ENCODE measurements at regions not wholly inside any gene's neighbourhood (a gene's known extent, or its start where the extent isn't known, plus 50 kb on each side); places are given as distances from the start of the nearest gene placed in this dataset.
A peak's percentile ranks its signal among the peaks of the same experiment; 100 is the strongest.

DNA sequence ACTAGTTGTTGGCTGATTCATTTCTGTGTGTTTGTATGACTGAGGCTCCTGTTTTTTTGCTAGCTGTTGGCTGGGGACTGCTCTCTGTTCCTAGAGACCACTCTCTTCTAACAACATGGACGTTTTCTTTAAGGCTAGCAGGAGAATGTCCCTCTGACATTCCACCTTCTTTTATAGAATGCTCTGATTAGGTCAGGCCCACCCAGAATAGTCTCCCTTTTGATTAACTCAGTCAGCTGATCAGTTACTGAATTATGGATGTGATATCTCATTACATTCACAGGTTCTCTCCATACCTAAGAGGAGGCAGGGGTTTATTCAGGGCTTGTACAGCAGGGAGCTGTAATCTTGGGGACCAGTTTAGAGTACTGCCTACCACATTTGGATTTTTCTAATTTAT, 175.6 kb upstream of the RHOBTB1 start:
- no peak overlapping the region for H3K4me3 ChIP-seq (ENCODE audit: insufficient read depth, low read depth, low read length)
- CTCF ChIA-PET, result no interaction called here
- H4K5ac ChIP-seq (ENCODE audit: low read depth, low read length), result no peak overlapping the region
- dilution Hi-C loops (cut with HindIII; ENCODE audit: low sequenced_read_pairs, unreplicated experiment) (no loop called here), intact Hi-C loops (cut with micrococcal nuclease) (no loop called here), in situ Hi-C loops (cut with MboI; ENCODE audit: low sequenced_read_pairs) (no loop called here)
- H4K91ac ChIP-seq (ENCODE audit: insufficient read depth, low read depth, low read length), result no peak overlapping the region
- no peak overlapping the region for H3K4me2 ChIP-seq (ENCODE audit: low read depth, low read length)
- H2BK5ac ChIP-seq (ENCODE audit: low read depth, low read length, poor library complexity, severe bottlenecking), result no peak overlapping the region
- no peak for TF ChIP-seq MXI1 (IDR thresholded peaks at IDR 0.05; ENCODE audit: borderline replicate concordance, low read depth, low read length)
- TF ChIP-seq, protein P1, sequence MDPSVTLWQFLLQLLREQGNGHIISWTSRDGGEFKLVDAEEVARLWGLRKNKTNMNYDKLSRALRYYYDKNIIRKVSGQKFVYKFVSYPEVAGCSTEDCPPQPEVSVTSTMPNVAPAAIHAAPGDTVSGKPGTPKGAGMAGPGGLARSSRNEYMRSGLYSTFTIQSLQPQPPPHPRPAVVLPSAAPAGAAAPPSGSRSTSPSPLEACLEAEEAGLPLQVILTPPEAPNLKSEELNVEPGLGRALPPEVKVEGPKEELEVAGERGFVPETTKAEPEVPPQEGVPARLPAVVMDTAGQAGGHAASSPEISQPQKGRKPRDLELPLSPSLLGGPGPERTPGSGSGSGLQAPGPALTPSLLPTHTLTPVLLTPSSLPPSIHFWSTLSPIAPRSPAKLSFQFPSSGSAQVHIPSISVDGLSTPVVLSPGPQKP (IDR thresholded peaks at IDR 0.05; ENCODE audit: borderline replicate concordance, low read depth, low read length), result no peak
- no peak for TF ChIP-seq FOS (IDR thresholded peaks at IDR 0.05; ENCODE audit: low read depth, low read length)
- TF ChIP-seq, protein P2, sequence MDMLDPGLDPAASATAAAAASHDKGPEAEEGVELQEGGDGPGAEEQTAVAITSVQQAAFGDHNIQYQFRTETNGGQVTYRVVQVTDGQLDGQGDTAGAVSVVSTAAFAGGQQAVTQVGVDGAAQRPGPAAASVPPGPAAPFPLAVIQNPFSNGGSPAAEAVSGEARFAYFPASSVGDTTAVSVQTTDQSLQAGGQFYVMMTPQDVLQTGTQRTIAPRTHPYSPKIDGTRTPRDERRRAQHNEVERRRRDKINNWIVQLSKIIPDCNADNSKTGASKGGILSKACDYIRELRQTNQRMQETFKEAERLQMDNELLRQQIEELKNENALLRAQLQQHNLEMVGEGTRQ (IDR thresholded peaks at IDR 0.05; ENCODE audit: low read depth, low read length), result no peak
- TF ChIP-seq BHLHE40 (IDR thresholded peaks at IDR 0.05; ENCODE audit: low read depth, low read length), result no peak
- TF ChIP-seq RFX5 (IDR thresholded peaks at IDR 0.05; ENCODE audit: low read depth, low read length), result no peak
- no peak for TF ChIP-seq RAD21 (IDR thresholded peaks at IDR 0.05; ENCODE audit: low read length)
- TF ChIP-seq MAFK (IDR thresholded peaks at IDR 0.05; ENCODE audit: low read depth, low read length), result no peak
- no peak for TF ChIP-seq MAZ (IDR thresholded peaks at IDR 0.05; ENCODE audit: borderline replicate concordance, low read depth, low read length)
- no peak for TF ChIP-seq CEBPB (IDR thresholded peaks at IDR 0.05; ENCODE audit: low read depth, low read length)
- TF ChIP-seq, protein P3, sequence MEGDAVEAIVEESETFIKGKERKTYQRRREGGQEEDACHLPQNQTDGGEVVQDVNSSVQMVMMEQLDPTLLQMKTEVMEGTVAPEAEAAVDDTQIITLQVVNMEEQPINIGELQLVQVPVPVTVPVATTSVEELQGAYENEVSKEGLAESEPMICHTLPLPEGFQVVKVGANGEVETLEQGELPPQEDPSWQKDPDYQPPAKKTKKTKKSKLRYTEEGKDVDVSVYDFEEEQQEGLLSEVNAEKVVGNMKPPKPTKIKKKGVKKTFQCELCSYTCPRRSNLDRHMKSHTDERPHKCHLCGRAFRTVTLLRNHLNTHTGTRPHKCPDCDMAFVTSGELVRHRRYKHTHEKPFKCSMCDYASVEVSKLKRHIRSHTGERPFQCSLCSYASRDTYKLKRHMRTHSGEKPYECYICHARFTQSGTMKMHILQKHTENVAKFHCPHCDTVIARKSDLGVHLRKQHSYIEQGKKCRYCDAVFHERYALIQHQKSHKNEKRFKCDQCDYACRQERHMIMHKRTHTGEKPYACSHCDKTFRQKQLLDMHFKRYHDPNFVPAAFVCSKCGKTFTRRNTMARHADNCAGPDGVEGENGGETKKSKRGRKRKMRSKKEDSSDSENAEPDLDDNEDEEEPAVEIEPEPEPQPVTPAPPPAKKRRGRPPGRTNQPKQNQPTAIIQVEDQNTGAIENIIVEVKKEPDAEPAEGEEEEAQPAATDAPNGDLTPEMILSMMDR (conservative IDR thresholded peaks at IDR 0.05; ENCODE audit: low read depth, low read length), result no peak
- no peak for TF ChIP-seq CHD1 (IDR thresholded peaks at IDR 0.05; ENCODE audit: low read depth, low read length)
- H3K27ac ChIP-seq (ENCODE audit: insufficient read depth, low read length), result no peak overlapping the region
- no peak overlapping the region for H3K9ac ChIP-seq (ENCODE audit: low read depth, low read length)
- no peak overlapping the region for H2AK9ac ChIP-seq (replicated peaks; ENCODE audit: low read depth, low read length, poor library complexity)
- POLR2A ChIA-PET (ENCODE audit: unreplicated experiment), result no interaction called here
- WGBS, 2 experiments (ENCODE audit: extremely low coverage in 2 of 2, insufficient read length in 1 of 2), result no CpG with 5 or more reads among the region's 1 CpG
- no peaks in the 10 kb centered on the region for H4K20me1 ChIP-seq (ENCODE audit: insufficient read depth, low read length)
- no peaks in the 10 kb centered on the region for H3K9me3 ChIP-seq (ENCODE audit: control insufficient read depth, insufficient read depth, low read length)
- no peak overlapping the region for H2BK15ac ChIP-seq (ENCODE audit: low read depth, low read length)
- H3K4ac ChIP-seq (ENCODE audit: low read depth, low read length), result no peak overlapping the region
- H2BK20ac ChIP-seq (ENCODE audit: low read depth, low read length), result 0 out of 2 replicates have a peak overlapping the region, but pooled peaks have one; percentile 39
- no peak overlapping the region for H4K8ac ChIP-seq (ENCODE audit: low read depth in 2 of 2, low read length in 2 of 2)
- no peaks in the 10 kb centered on the region for H3K79me1 ChIP-seq (ENCODE audit: low read depth in 1 of 2, low read length in 2 of 2)
- no peaks in the 10 kb centered on the region for H3K9me1 ChIP-seq (ENCODE audit: insufficient read depth, low read length)
- ATAC-seq (ENCODE audit: low read depth), result no peak
- DNase-seq, result no peak
- H2BK120ac ChIP-seq (ENCODE audit: low read depth, low read length), result no peak overlapping the region
- no peak overlapping the region for H2AFZ ChIP-seq (replicated peaks; ENCODE audit: low read length, poor library complexity)
- H3K27me3 ChIP-seq (ENCODE audit: control insufficient read depth, insufficient read depth, low read length), result no peaks in the 10 kb centered on the region
- no peak overlapping the region for H3K56ac ChIP-seq (ENCODE audit: extremely low read depth, insufficient read depth, low read length)
- no TSS peak for BruUV-seq (replicated peaks)
- no peak overlapping the region for H2AK5ac ChIP-seq (ENCODE audit: low read depth, low read length)
- no peaks in the 10 kb centered on the region for H3K4me1 ChIP-seq (ENCODE audit: control insufficient read depth, insufficient read depth, low read length)
- H3K36me3 ChIP-seq (ENCODE audit: control insufficient read depth, insufficient read depth, low read length), result no peaks in the 10 kb centered on the region
- no peak overlapping the region for H3K14ac ChIP-seq (replicated peaks; ENCODE audit: low read depth, low read length)
- no peak overlapping the region for H3K18ac ChIP-seq (ENCODE audit: low read depth, low read length)
- no peak overlapping the region for H3K23ac ChIP-seq (ENCODE audit: low read depth, low read length)
